DND-41 (cell line): ENCODE measurements at regions not wholly inside any gene's neighbourhood (a gene's known extent, or its start where the extent isn't known, plus 50 kb on each side); places are given as distances from the start of the nearest gene placed in this dataset.

ENCODE experiments used
- ATAC-seq: fragments of 200-7000 bp; cut with Tn5 transposase; 3 replicates; pipeline ENCODE4 v1.9.1; 2021; ENCODE audit warnings: low read depth; ENCODE audit not compliant: insufficient read depth
- DNase-seq: peaks from one replicate; pipeline ENCODE4 v3.0.0-alpha.2; 2020
- H2AFZ ChIP-seq: 2 replicates; pipeline ENCODE4 v1.6.0; 2012; ENCODE audit warnings: low read depth, low read length
- H3K27ac ChIP-seq: 2 replicates; pipeline ENCODE4 v1.5.1; 2012; ENCODE audit warnings: low read length, inconsistent platforms
- H3K27me3 ChIP-seq: fragments of 200-600 bp; sonication (generic); 2 replicates; pipeline ENCODE4 v1.6.0; 2012; ENCODE audit warnings: low read length, mild to moderate bottlenecking, inconsistent platforms; ENCODE audit not compliant: insufficient read depth, poor library complexity
- H3K36me3 ChIP-seq: 2 replicates; pipeline ENCODE4 v1.5.1; 2012; ENCODE audit warnings: low read length, inconsistent platforms; ENCODE audit not compliant: insufficient read depth
- H3K4me1 ChIP-seq: 2 replicates; pipeline ENCODE4 v1.5.1; 2012; ENCODE audit warnings: mild to moderate bottlenecking, low read length; ENCODE audit not compliant: insufficient read depth
- H3K4me2 ChIP-seq: 2 replicates; pipeline ENCODE4 v1.6.0; 2012; ENCODE audit warnings: mild to moderate bottlenecking, moderate library complexity, low read length, inconsistent platforms; ENCODE audit not compliant: insufficient read depth
- H3K4me3 ChIP-seq, 2 experiments: fragments of 200-600 bp in 1 of 2; shearing (Covaris generic) in 1 of 2; 2 replicates each; pipeline ENCODE4 v1.5.1; 2012 to 2016; ENCODE audit warnings: inconsistent platforms in 2 of 2, low read length in 2 of 2, mild to moderate bottlenecking in 2 of 2, low read depth in 1 of 2, moderate library complexity in 1 of 2
- H3K79me2 ChIP-seq: 2 replicates; pipeline ENCODE4 v1.6.0; 2012; ENCODE audit warnings: low read length, inconsistent platforms; ENCODE audit not compliant: insufficient read depth
- H3K9ac ChIP-seq: 2 replicates; pipeline ENCODE4 v1.6.0; 2012; ENCODE audit warnings: low read depth, mild to moderate bottlenecking, inconsistent platforms, low read length, moderate library complexity
- H3K9me3 ChIP-seq: 2 replicates; pipeline ENCODE4 v1.5.1; 2012; ENCODE audit warnings: low read length, moderate library complexity, mild to moderate bottlenecking, inconsistent platforms; ENCODE audit not compliant: insufficient read depth, severe bottlenecking
- H4K20me1 ChIP-seq: 2 replicates; pipeline ENCODE4 v1.6.0; 2012; ENCODE audit warnings: low read length; ENCODE audit not compliant: insufficient read depth
- CTCF ChIP-seq: IDR thresholded peaks from 2 replicates; pipeline ENCODE4 v1.5.1; 2012; ENCODE audit warnings: borderline replicate concordance, low read length, moderate library complexity, mild to moderate bottlenecking; ENCODE audit not compliant: poor library complexity, severe bottlenecking; ENCODE audit errors: extremely low read depth
- EZH2 ChIP-seq: IDR thresholded peaks from 3 replicates; pipeline ENCODE4 v1.6.1; 2012; ENCODE audit warnings: borderline replicate concordance, low read depth, mild to moderate bottlenecking, moderate library complexity, low read length, inconsistent platforms; ENCODE audit not compliant: severe bottlenecking

GRCh38 chr10:3679950-3680629 is 104.9 kb downstream of the KLF6 start:
- Histone ChIP-seq H3K79me2 (no peaks in the 10 kb centered on the region), H2AFZ (no peak overlapping the region), H3K27ac (no peak overlapping the region), H3K4me1 (no peaks in the 10 kb centered on the region), H3K36me3 (no peaks in the 10 kb centered on the region), H3K4me3 (no peak overlapping the region), H3K27me3 (no peaks in the 10 kb centered on the region), H3K9me3 (no peaks in the 10 kb centered on the region), H3K4me2 (no peak overlapping the region), H4K20me1 (no peaks in the 10 kb centered on the region), H3K9ac (no peak overlapping the region)
- ATAC-seq (no peak), DNase-seq (no peak)
- TF ChIP-seq EZH2 (no peak), CTCF (no peak)

- DNase-seq (no peak), ATAC-seq (no peak)
- no peaks in the 10 kb centered on the region for H3K79me2 ChIP-seq
- no peak overlapping the region for H2AFZ ChIP-seq
- H3K9me3 ChIP-seq = no peaks in the 10 kb centered on the region
- no peak overlapping the region for H3K9ac ChIP-seq
- no peaks in the 10 kb centered on the region for H4K20me1 ChIP-seq
- H3K36me3 ChIP-seq = no peaks in the 10 kb centered on the region
- H3K4me3 ChIP-seq = no peak overlapping the region
- H3K27ac ChIP-seq = no peak overlapping the region
- TF ChIP-seq CTCF (no peak), EZH2 (no peak)
- H3K4me2 ChIP-seq = no peak overlapping the region
- H3K27me3 ChIP-seq = no peaks in the 10 kb centered on the region
- no peaks in the 10 kb centered on the region for H3K4me1 ChIP-seq
Measured at GRCh38 chr10:3678629-3679227, 106.3 kb downstream of the KLF6 start.

- Histone ChIP-seq H4K20me1 (no peaks in the 10 kb centered on the region), H3K79me2 (no peaks in the 10 kb centered on the region), H2AFZ (no peak overlapping the region), H3K9ac (no peak overlapping the region), H3K4me2 (no peak overlapping the region), H3K36me3 (no peaks in the 10 kb centered on the region), H3K4me3 (no peak overlapping the region), H3K4me1 (no peaks in the 10 kb centered on the region), H3K9me3 (no peaks in the 10 kb centered on the region), H3K27me3 (no peaks in the 10 kb centered on the region), H3K27ac (no peak overlapping the region)
- no peak for TF ChIP-seq EZH2
- no peak for TF ChIP-seq CTCF
- no peak for ATAC-seq
- no peak for DNase-seq
Measured at GRCh38 chr10:3676564-3676963, 108.4 kb downstream of the KLF6 start.
